ENCODE measurements at regions not wholly inside any gene's neighbourhood (a gene's known extent, or its start where the extent isn't known, plus 50 kb on each side); places are given as distances from the start of the nearest gene placed in this dataset.

GRCh38 chrX:143800150-143800549 lies 79.6 kb upstream of the SPANXN2 start:
- no peak for DNase-seq (ENCODE audit: low read depth)

- peak; percentile 34 for DNase-seq (ENCODE audit: low read depth)
Observed at GRCh38 chrX:143788265-143788664, 67.7 kb upstream of the SPANXN2 start.

GRCh38 chrX:143787341-143787740 lies 66.8 kb upstream of the SPANXN2 start:
- no peak for DNase-seq (ENCODE audit: low read depth)

GRCh38 chrX:143781103-143781502 lies 60.6 kb upstream of the SPANXN2 start:
- peak; percentile 80 for DNase-seq (ENCODE audit: low read depth)
